ENCODE measurements at regions not wholly inside any gene's neighbourhood (a gene's known extent, or its start where the extent isn't known, plus 50 kb on each side); places are given as distances from the start of the nearest gene placed in this dataset.

- no peak for DNase-seq (ENCODE audit: low read depth)
These were observed 254.2 kb upstream of the SALL3 start for GRCh38 chr18:78725426-78725825.

GRCh38 chr18:78726326-78727056, 253.1 kb upstream of the SALL3 start:
- no peak for DNase-seq (ENCODE audit: low read depth)

GRCh38 chr18:78727057-78727739, 252.4 kb upstream of the SALL3 start:
- DNase-seq (ENCODE audit: low read depth) = no peak

GRCh38 chr18:78727877-78728783, 251.5 kb upstream of the SALL3 start:
- DNase-seq (ENCODE audit: low read depth) = no peak

GRCh38 chr18:78728784-78729467, 250.7 kb upstream of the SALL3 start:
- no peak for DNase-seq (ENCODE audit: low read depth)

DNA sequence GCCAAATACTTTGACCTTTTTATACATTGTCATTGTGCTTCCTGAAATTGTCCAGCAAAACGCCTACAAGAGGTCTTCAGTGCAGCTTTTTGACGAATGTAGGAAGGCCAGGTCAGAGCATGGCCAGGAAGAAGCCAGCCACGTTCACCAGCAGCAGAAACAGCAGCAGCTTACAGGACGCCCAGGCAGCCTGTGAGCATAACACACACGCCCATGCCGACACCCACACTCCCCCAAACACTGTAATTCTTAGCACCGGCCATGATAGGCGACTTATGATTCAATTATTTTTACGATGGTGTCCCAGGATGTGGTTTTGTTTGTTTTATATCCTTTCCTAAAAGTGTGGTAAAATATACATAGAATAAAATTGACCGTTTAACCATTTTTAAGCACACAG, 249.1 kb upstream of the SALL3 start:
- no peak for DNase-seq (ENCODE audit: low read depth)

DNA sequence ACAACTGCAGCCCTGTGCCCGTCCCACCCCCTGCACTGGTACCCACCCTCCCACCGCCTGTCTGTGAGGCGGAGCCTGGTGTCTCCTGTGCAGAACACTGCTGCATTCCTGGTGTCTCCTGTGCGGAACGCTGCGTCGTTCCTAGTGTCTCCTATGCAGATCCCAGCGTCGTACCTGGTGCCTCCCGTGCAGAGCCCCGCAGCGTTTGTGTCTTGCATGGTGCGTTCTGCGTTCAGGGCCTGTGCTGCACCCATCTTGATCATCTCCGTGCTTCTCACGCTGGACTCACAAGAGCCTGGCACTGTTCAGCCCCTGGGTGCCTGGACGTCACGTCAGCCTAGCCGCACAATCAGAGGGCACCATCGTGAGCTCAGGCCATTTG, 248.6 kb upstream of the SALL3 start:
- DNase-seq (ENCODE audit: low read depth) = no peak

DNA sequence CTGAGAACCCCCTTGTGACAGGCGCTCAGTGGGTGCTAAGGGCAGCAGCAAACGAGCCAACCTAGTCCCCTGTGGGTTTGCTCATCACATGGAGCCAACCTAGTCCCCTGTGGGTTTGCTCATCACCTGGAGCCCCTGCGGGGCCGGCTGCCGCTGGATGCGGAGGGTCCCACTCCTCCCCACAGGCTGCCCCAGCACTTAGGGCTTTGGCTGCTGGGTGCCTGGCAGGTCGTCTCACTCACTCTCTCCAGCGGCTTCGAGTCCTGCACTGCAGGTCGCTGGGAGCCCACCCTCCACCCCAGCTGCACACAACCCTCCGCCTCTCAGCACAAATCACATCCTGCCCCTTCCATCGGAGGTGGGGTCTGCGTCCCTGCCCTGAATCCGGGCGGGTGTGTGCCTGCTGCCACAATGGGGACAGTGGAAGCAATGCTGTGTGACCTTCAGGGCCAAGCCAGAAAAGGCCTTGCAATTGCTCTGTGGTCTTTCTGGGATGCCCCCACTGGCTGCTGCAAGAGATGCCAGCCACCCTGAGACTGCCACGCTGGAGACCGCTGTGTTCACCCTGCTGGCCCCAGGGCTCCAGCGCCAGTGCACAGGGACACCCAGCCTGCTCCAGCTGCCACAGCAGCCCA, 248.1 kb upstream of the SALL3 start:
- DNase-seq (ENCODE audit: low read depth) = no peak

GRCh38 chr18:78732273-78733210, 247.1 kb upstream of the SALL3 start:
- no peak for DNase-seq (ENCODE audit: low read depth)

DNA sequence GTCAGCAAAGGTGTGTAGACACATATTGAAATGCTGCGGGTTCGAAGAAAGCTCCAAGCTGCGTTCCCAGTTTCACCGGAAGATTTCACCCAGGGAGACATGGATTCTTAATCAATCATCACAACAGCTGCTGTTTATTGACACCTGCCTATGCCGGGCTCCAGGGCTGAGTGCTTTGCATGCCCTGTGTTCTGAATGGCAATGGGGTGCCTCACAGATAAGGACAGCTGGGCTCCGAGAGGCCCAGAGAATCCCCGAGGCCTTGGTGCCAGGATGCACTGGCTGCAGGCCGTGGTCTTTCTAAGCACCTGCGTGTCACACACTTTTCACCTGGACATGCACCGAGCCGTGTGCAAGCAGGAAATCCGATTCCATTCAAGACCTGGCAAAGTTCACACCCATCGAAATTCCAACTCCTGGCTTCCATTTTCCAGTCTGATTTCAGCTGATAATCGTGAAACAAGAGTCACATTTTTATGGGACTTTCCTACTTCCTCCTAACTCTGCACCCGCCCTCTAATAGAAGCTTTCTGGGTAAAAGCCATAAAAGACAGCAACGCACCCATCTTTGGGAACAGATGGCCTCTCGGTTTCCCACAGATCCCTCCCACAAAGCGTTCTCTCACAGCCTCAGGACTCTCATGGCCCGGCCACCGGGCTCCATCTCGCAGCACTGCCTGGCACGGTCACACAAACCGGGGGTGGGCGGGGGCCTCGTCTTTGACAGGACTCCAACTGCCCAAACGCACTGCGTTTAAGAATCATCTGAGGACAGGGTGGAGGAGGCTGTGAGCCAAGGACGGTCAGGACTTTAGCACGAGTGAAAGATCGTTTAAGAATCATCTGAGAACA, 245.6 kb upstream of the SALL3 start:
- DNase-seq (ENCODE audit: low read depth) = no peak

DNA sequence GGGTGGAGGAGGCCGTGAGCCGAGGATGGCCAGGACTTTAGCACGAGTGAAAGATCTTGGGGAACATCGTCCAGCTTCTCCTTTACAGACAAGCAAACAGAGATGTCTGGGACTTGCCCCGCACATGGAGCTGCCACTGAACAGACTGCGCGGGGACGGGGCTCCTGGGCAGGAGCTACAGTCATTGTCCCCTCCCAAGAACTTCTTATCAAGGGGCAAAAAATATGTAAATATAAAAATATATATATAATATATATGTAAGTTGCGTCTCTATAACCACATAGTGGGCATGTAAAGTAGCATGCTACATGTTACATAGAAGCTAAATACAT, 245.0 kb upstream of the SALL3 start:
- DNase-seq (ENCODE audit: low read depth) = no peak

GRCh38 chr18:78735131-78736014, 244.2 kb upstream of the SALL3 start:
- DNase-seq (ENCODE audit: low read depth) = no peak

DNA sequence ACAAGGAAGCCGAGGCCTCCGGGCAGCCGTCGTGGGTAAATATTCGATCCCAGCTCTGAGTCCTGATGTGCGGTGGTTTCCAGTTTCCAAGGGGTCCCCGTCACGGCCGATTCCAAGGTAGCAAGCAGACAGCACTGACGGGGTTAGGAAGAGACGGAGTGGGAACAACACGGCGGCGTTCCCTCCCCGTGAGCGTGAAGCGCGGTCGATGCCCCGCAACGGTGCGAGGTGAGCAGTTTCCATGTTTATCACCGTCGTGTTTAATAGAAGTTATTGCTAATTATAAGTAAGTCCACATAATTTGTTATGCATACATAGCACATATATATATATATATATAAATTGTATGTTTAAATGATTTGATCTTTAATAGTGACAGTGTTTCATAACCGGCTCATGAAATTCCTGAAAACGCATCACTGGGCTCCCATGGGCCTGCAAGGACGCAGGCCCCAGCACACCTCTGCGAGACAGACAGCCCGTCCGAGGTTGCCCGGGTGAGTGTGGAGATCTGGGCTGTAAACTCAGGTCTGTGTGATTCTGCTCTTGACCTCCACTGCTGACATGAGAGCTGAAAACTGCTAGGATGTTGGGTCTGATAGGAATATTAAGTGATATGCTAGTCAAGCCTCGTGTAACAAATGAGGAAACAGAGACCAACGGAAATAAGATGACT, 243.5 kb upstream of the SALL3 start:
- DNase-seq (ENCODE audit: low read depth) = no peak

- DNase-seq (ENCODE audit: low read depth) = no peak
These were observed 242.4 kb upstream of the SALL3 start for GRCh38 chr18:78737006-78737915.

- DNase-seq (ENCODE audit: low read depth) = no peak
These were observed 241.4 kb upstream of the SALL3 start for GRCh38 chr18:78738076-78738690.

DNA sequence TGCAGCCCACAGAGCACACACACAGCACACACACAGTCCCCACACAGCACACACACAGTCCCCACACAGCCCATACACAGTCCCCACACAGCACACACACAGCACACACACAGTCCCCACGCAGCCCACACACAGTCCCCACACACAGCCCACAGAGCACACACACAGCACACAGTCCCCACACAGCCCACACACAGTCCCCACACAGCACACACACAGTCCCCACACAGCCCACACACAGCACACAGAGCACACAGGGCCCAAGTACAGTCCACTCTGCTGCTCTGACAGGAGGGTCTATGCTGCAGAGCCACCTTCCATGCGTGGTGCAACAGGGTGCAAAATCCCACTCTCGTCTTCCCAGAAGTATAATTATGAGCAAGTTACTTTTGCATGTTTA, 240.5 kb upstream of the SALL3 start:
- DNase-seq (ENCODE audit: low read depth) = no peak

Data from RPMI7951 (cell line).